B cell (primary cell): ENCODE measurements at regions not wholly inside any gene's neighbourhood (a gene's known extent, or its start where the extent isn't known, plus 50 kb on each side); places are given as distances from the start of the nearest gene placed in this dataset.

ENCODE experiments used
- ATAC-seq: fragments of 200-7000 bp; cut with Tn5 transposase; one replicate; pipeline ENCODE4 v1.10.0; 2021; ENCODE audit warnings: low read depth, mild to moderate bottlenecking, moderate number of reproducible peaks, moderate library complexity
- CTCF ChIA-PET: fragments of 350-600 bp; sonication (Branson Sonifier 250); formaldehyde crosslinking; loops from one replicate; lab custom pipeline; 2021; ENCODE audit warnings: antibody characterized with exemption, inconsistent platforms; lab: Charles Lee
- POLR2A ChIA-PET: fragments of 350-600 bp; sonication (Branson Sonifier 250); formaldehyde crosslinking; loops from one replicate; lab custom pipeline; 2021; ENCODE audit warnings: antibody characterized with exemption; lab: Charles Lee
- DNase-seq: peaks from one replicate; pipeline ENCODE4 v3.0.0; 2013
- H2AFZ ChIP-seq: 2 replicates; pipeline ENCODE4 v1.6.1; 2012; ENCODE audit warnings: mild to moderate bottlenecking, low read depth, low read length; ENCODE audit not compliant: insufficient read depth, poor library complexity, severe bottlenecking
- H3K27ac ChIP-seq, 2 donors: 1 replicate in 1 of 2; 2 replicates in 1 of 2; pipeline ENCODE4 v1.5.1; 2012 to 2013; ENCODE audit warnings: low read length in 2 of 2, mild to moderate bottlenecking in 2 of 2, moderate library complexity in 1 of 2
- H3K27me3 ChIP-seq, 4 experiments: fragments of 200-600 bp in 1 of 4; sonication (generic) in 1 of 4; replicated peaks in 1 of 4; 1 replicate in 2 of 4; 2 replicates in 2 of 4; pipeline versions ENCODE4 v1.6.1 to v1.7.0; 2013 to 2016; ENCODE audit warnings: low read length in 3 of 4, mild to moderate bottlenecking in 2 of 4, mixed read lengths in 1 of 4, moderate library complexity in 1 of 4; ENCODE audit not compliant: insufficient read depth in 4 of 4, control insufficient read depth in 3 of 4; ENCODE audit errors: control extremely low read depth in 1 of 4
- H3K36me3 ChIP-seq, 2 experiments: replicated peaks in 1 of 2; 1 replicate in 1 of 2; 2 replicates in 1 of 2; pipeline versions ENCODE4 v1.6.1 to v1.7.1; 2013; ENCODE audit warnings: low read length in 1 of 2; ENCODE audit not compliant: insufficient read depth in 2 of 2, control insufficient read depth in 1 of 2; ENCODE audit errors: control extremely low read depth in 1 of 2, extremely low read depth in 1 of 2
- H3K4me1 ChIP-seq, 2 donors: fragments of 200-600 bp in 1 of 2; sonication (generic) in 1 of 2; 1 replicate in 1 of 2; 2 replicates in 1 of 2; pipeline versions ENCODE4 v1.5.1 to v1.6.1; 2013 to 2017; ENCODE audit warnings: low read length in 2 of 2; ENCODE audit not compliant: control insufficient read depth in 2 of 2, insufficient read depth in 2 of 2
- H3K4me2 ChIP-seq: replicated peaks from 2 replicates; pipeline ENCODE3; 2012; ENCODE audit warnings: mild to moderate bottlenecking, low read depth, low read length; ENCODE audit not compliant: poor library complexity, severe bottlenecking
- H3K4me3 ChIP-seq, 5 experiments: fragments of 200-600 bp in 1 of 5; sonication (generic) in 1 of 5; 1 replicate in 3 of 5; 2 replicates in 2 of 5; pipeline versions ENCODE4 v1.5.1 to v1.7.0; 2011 to 2016; ENCODE audit warnings: low read length in 4 of 5, mild to moderate bottlenecking in 4 of 5, low read depth in 2 of 5, control low read depth in 1 of 5, moderate library complexity in 1 of 5; ENCODE audit not compliant: insufficient read depth in 1 of 5; ENCODE audit errors: control extremely low read depth in 1 of 5, extremely low read depth in 1 of 5
- H3K79me2 ChIP-seq: fragments of 200-600 bp; sonication (generic); one replicate; pipeline ENCODE4 v1.6.0; 2016; ENCODE audit warnings: low read length; ENCODE audit not compliant: control insufficient read depth, insufficient read depth
- H3K9ac ChIP-seq: fragments of 200-600 bp; sonication (generic); 2 replicates; pipeline ENCODE4 v1.6.1; 2017; ENCODE audit warnings: mild to moderate bottlenecking, low read length, moderate library complexity
- H3K9me3 ChIP-seq, 3 donors: one replicate each; pipeline versions ENCODE4 v1.6.1 to v1.7.1; 2013; ENCODE audit warnings: low read length in 2 of 3; ENCODE audit not compliant: control insufficient read depth in 2 of 3, insufficient read depth in 1 of 3; ENCODE audit errors: control extremely low read depth in 1 of 3
- H4K20me1 ChIP-seq: 2 replicates; pipeline ENCODE4 v1.6.0; 2012; ENCODE audit warnings: mild to moderate bottlenecking, low read length; ENCODE audit not compliant: insufficient read depth, control insufficient read depth, poor library complexity, severe bottlenecking
- H3K27ac Mint-ChIP-seq: one replicate; pipeline ENCODE4 v1.8.0; 2021; ENCODE audit warnings: mixed read lengths
- H3K27me3 Mint-ChIP-seq: one replicate; pipeline ENCODE4 v1.8.0; 2021; ENCODE audit warnings: mixed read lengths
- H3K4me1 Mint-ChIP-seq: one replicate; pipeline ENCODE4 v1.8.0; 2021; ENCODE audit warnings: mixed read lengths
- H3K4me3 Mint-ChIP-seq: one replicate; pipeline ENCODE4 v1.8.0; 2021; ENCODE audit warnings: mixed read lengths
- H3K9me3 Mint-ChIP-seq: one replicate; pipeline ENCODE4 v1.8.0; 2022; ENCODE audit warnings: mixed read lengths; ENCODE audit not compliant: insufficient read depth
- EZH2 ChIP-seq: IDR thresholded peaks from 2 replicates; pipeline ENCODE4 v1.6.1; 2012; ENCODE audit warnings: borderline replicate concordance, low read depth, mild to moderate bottlenecking, moderate library complexity, low read length; ENCODE audit not compliant: insufficient read depth, poor library complexity, severe bottlenecking
- WGBS: methylation state at CpG from one replicate; pipeline ENCODE4 v1.1.5; 2013; ENCODE audit warnings: missing lambda C conversion rate; ENCODE audit not compliant: insufficient coverage; 5-methylcytosine and 5-hydroxymethylcytosine counted together
- intact Hi-C: fragments of 100-400 bp; cut with micrococcal nuclease; formaldehyde crosslinking; loops from one replicate; pipeline ENCODE4 v1.10.0; 2022
- TF ChIP-seq, protein P1 (sequence below): fragments of 200-600 bp; IDR thresholded peaks from one replicate; pipeline ENCODE4 v1.8.0; 2022; ENCODE audit warnings: antibody characterized with exemption, mild to moderate bottlenecking

DNA sequence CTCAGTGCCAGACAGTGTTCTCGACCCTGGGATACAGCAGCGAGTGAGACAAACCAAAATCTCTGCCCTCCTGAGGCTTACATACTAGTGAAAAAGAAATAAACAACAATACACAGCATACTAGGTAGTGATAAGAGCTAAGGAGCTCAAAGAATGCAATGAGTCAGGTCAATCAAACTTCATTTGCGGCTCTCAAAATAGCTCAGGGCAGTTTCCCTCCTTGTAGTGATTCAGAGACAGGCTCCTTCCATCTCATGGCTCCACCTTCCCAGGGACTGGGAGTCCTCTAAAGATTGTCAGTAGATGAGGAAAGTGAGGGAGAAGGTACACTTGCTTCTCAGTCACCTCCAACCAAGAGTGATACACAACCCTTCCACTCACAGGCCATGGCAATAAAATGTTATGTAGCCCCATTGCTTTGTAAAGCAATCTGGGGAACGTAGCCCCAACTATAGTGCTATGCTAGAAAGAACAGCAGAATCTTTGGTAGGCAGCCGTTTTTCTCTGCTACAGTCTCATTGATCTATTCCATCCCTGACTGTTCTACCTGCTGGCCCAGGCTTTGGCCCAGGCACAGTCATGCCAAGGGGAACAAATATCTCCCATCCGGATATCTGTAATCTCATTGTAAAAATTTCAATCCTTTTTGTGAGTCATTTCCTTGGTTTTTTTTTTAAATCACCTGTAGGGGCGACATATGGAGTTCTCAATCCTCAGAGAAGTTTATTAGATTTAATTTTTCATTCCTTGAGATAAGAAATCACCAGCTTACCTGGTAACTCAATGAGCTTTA is 183.1 kb upstream of the S100G start:
- no peaks in the 10 kb centered on the region for H4K20me1 ChIP-seq
- intact Hi-C loops, result no loop called here
- WGBS, result 90% methylated on average over 2 of the region's 7 CpGs
- H3K4me1 ChIP-seq, result no peaks in the 10 kb centered on the region
- no peaks in the 10 kb centered on the region for H3K27me3 ChIP-seq
- no peak overlapping the region for H3K4me2 ChIP-seq
- H2AFZ ChIP-seq, result no peak overlapping the region
- no peaks in the 10 kb centered on the region for H3K79me2 ChIP-seq
- no peak for ATAC-seq
- no peak for DNase-seq
- no peak overlapping the region for H3K9ac ChIP-seq
- H3K9me3 ChIP-seq, result no peaks in the 10 kb centered on the region
- TF ChIP-seq, protein P1, sequence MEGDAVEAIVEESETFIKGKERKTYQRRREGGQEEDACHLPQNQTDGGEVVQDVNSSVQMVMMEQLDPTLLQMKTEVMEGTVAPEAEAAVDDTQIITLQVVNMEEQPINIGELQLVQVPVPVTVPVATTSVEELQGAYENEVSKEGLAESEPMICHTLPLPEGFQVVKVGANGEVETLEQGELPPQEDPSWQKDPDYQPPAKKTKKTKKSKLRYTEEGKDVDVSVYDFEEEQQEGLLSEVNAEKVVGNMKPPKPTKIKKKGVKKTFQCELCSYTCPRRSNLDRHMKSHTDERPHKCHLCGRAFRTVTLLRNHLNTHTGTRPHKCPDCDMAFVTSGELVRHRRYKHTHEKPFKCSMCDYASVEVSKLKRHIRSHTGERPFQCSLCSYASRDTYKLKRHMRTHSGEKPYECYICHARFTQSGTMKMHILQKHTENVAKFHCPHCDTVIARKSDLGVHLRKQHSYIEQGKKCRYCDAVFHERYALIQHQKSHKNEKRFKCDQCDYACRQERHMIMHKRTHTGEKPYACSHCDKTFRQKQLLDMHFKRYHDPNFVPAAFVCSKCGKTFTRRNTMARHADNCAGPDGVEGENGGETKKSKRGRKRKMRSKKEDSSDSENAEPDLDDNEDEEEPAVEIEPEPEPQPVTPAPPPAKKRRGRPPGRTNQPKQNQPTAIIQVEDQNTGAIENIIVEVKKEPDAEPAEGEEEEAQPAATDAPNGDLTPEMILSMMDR, result no peak
- TF ChIP-seq EZH2, result no peak
- ChIA-PET CTCF (no interaction called here), POLR2A (no interaction called here)
- H3K4me3 ChIP-seq, result no peak overlapping the region
- Mint-ChIP-seq H3K27me3 (peaks cover 9% of the 10 kb centered on the region), H3K9me3 (no peaks in the 10 kb centered on the region), H3K4me1 (no peaks in the 10 kb centered on the region), H3K27ac (no peak overlapping the region), H3K4me3 (no peak overlapping the region)
- H3K27ac ChIP-seq, result no peak overlapping the region
- no peaks in the 10 kb centered on the region for H3K36me3 ChIP-seq

DNA sequence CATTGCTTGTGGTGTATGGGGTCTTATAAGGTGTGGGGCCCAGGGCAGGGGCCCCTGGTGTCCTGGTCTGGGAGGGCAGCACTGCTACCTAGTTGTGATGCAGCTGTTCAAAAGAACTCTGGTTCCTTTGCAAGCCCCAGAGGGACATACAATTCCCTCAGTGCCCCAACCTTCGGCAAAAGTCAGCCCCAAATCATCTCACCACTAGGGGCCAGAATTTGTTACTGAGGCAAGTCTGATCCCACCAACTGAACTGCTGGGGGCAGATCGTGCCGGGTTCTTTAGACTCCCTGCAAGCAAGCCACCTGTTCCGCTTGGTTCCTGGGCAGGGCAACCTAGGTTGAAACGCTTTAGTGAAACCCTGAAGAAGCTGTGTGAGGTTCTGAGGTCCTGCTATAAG is 180.1 kb upstream of the S100G start:
- POLR2A ChIA-PET, result no interaction called here

More for the DNA sequence above, 180.1 kb upstream of the S100G start:
- H3K4me2 ChIP-seq, result no peak overlapping the region
- no peaks in the 10 kb centered on the region for H3K27me3 ChIP-seq
- no peaks in the 10 kb centered on the region for H3K4me1 Mint-ChIP-seq
- no peak overlapping the region for H3K4me3 Mint-ChIP-seq
- WGBS, result 50% methylated on average over 1 of the region's 5 CpGs
- CTCF ChIA-PET, result interaction anchor here (0.7 kb wide), 1 partner anchor 561 kb away, joined by 4 read pairs; no protein-coding TSS in a partner anchor
- no peak overlapping the region for H2AFZ ChIP-seq
- H3K36me3 ChIP-seq, result no peaks in the 10 kb centered on the region
- no peaks in the 10 kb centered on the region for H4K20me1 ChIP-seq
- H3K27ac Mint-ChIP-seq, result no peak overlapping the region
- no peaks in the 10 kb centered on the region for H3K9me3 Mint-ChIP-seq
- H3K9me3 ChIP-seq, result no peaks in the 10 kb centered on the region
- ATAC-seq (no peak), DNase-seq (no peak)
- H3K9ac ChIP-seq, result no peak overlapping the region
- peaks cover 19% of the 10 kb centered on the region for H3K27me3 Mint-ChIP-seq
- TF ChIP-seq, protein P1, result no peak
- no peak for TF ChIP-seq EZH2
- no peaks in the 10 kb centered on the region for H3K4me1 ChIP-seq
- H3K4me3 ChIP-seq, result no peak overlapping the region
- intact Hi-C loops, result no loop called here
- no peaks in the 10 kb centered on the region for H3K79me2 ChIP-seq
- no peak overlapping the region for H3K27ac ChIP-seq
